Peyer's patch (tissue), 4 donors: ENCODE measurements at regions not wholly inside any gene's neighbourhood (a gene's known extent, or its start where the extent isn't known, plus 50 kb on each side); places are given as distances from the start of the nearest gene placed in this dataset.

Experiments
- CTCF ChIP-seq, 6 experiments: fragments of 450-650 bp in 4 of 6; fragments of 200-600 bp in 2 of 6; sonication (generic) in 1 of 6; IDR thresholded peaks; one replicate each; pipeline ENCODE4 v1.5.1; 2017 to 2019; ENCODE audit warnings: antibody characterized with exemption in 6 of 6, mild to moderate bottlenecking in 3 of 6, moderate library complexity in 1 of 6
- POLR2A ChIP-seq, 2 donors: fragments of 450-650 bp; IDR thresholded peaks; one replicate each; pipeline ENCODE4 v1.5.1; 2017; ENCODE audit warnings: antibody characterized with exemption in 2 of 2, mild to moderate bottlenecking in 2 of 2, moderate library complexity in 2 of 2

- TF ChIP-seq POLR2A (IDR thresholded peaks at IDR 0.05), result no peak
- TF ChIP-seq CTCF (IDR thresholded peaks at IDR 0.05), result no peak
These were observed 83.1 kb upstream of the EGR2 start for GRCh38 chr10:62899311-62899710.
